ENCODE measurements at regions not wholly inside any gene's neighbourhood (a gene's known extent, or its start where the extent isn't known, plus 50 kb on each side); places are given as distances from the start of the nearest gene placed in this dataset.
A peak's percentile ranks its signal among the peaks of the same experiment; 100 is the strongest.

- TF ChIP-seq RFX5 (IDR thresholded peaks at IDR 0.05; ENCODE audit: low read depth, low read length) (no peak), SAP30 (IDR thresholded peaks at IDR 0.05; ENCODE audit: borderline replicate concordance, insufficient read depth, low read depth, low read length, poor library complexity, severe bottlenecking) (no peak), NCOA2 (IDR thresholded peaks at IDR 0.05; ENCODE audit: partially characterized antibody in 2 of 2) (no peak), PREB (CRISPR knock-in tag; IDR thresholded peaks at IDR 0.05) (no peak), ZNF699 (CRISPR knock-in tag; IDR thresholded peaks at IDR 0.05; ENCODE audit: insufficient replicate concordance) (no peak), HOXB6 (CRISPR knock-in tag; IDR thresholded peaks at IDR 0.05; ENCODE audit: borderline replicate concordance) (no peak), DMBX1 (CRISPR knock-in tag; IDR thresholded peaks at IDR 0.05; ENCODE audit: borderline replicate concordance) (no peak), SRF (CRISPR knock-in tag; IDR thresholded peaks at IDR 0.05) (no peak), TBL1XR1 (IDR thresholded peaks at IDR 0.05; ENCODE audit: low read length in 2 of 2) (peak in 1 of 2 experiments; percentile 57; a peak in 2 of 4 replicates), REST (IDR thresholded peaks at IDR 0.05; ENCODE audit: borderline replicate concordance) (peak; percentile 11; the same call in 1 of the 2 replicates), REST (CRISPR knock-in tag; IDR thresholded peaks at IDR 0.05; ENCODE audit: low read depth) (no peak), ZBTB33 (CRISPR knock-in tag; IDR thresholded peaks at IDR 0.05) (no peak), ARHGAP35 (IDR thresholded peaks at IDR 0.05; ENCODE audit: partially characterized antibody) (no peak), FOXA3 (CRISPR knock-in tag; conservative IDR thresholded peaks at IDR 0.05 in 1 of 2, IDR thresholded peaks at IDR 0.05 in 1 of 2) (no peak), PML (IDR thresholded peaks at IDR 0.05; ENCODE audit: low read length) (peak; percentile 91), KLF6 (CRISPR knock-in tag; IDR thresholded peaks at IDR 0.05; ENCODE audit: borderline replicate concordance) (no peak), KDM4B (IDR thresholded peaks at IDR 0.05; ENCODE audit: borderline replicate concordance in 2 of 2, low read depth in 1 of 2) (no peak), C11orf30 (IDR thresholded peaks at IDR 0.05; ENCODE audit: low read depth) (no peak)
Measured at GRCh38 chr2:144151405-144151804, 368.5 kb downstream of the ZEB2 start (continued).
